B cell (primary cell): ENCODE measurements at regions not wholly inside any gene's neighbourhood (a gene's known extent, or its start where the extent isn't known, plus 50 kb on each side); places are given as distances from the start of the nearest gene placed in this dataset.

ENCODE experiments used
- ATAC-seq: fragments of 200-7000 bp; cut with Tn5 transposase; one replicate; pipeline ENCODE4 v1.10.0; 2021; ENCODE audit warnings: low read depth, mild to moderate bottlenecking, moderate number of reproducible peaks, moderate library complexity
- CTCF ChIA-PET: fragments of 350-600 bp; sonication (Branson Sonifier 250); formaldehyde crosslinking; loops from one replicate; lab custom pipeline; 2021; ENCODE audit warnings: antibody characterized with exemption, inconsistent platforms; lab: Charles Lee
- POLR2A ChIA-PET: fragments of 350-600 bp; sonication (Branson Sonifier 250); formaldehyde crosslinking; loops from one replicate; lab custom pipeline; 2021; ENCODE audit warnings: antibody characterized with exemption; lab: Charles Lee
- DNase-seq: peaks from one replicate; pipeline ENCODE4 v3.0.0; 2013
- H2AFZ ChIP-seq: 2 replicates; pipeline ENCODE4 v1.6.1; 2012; ENCODE audit warnings: mild to moderate bottlenecking, low read depth, low read length; ENCODE audit not compliant: insufficient read depth, poor library complexity, severe bottlenecking
- H3K27ac ChIP-seq, 2 donors: 1 replicate in 1 of 2; 2 replicates in 1 of 2; pipeline ENCODE4 v1.5.1; 2012 to 2013; ENCODE audit warnings: low read length in 2 of 2, mild to moderate bottlenecking in 2 of 2, moderate library complexity in 1 of 2
- H3K27me3 ChIP-seq, 4 experiments: fragments of 200-600 bp in 1 of 4; sonication (generic) in 1 of 4; replicated peaks in 1 of 4; 1 replicate in 2 of 4; 2 replicates in 2 of 4; pipeline versions ENCODE4 v1.6.1 to v1.7.0; 2013 to 2016; ENCODE audit warnings: low read length in 3 of 4, mild to moderate bottlenecking in 2 of 4, mixed read lengths in 1 of 4, moderate library complexity in 1 of 4; ENCODE audit not compliant: insufficient read depth in 4 of 4, control insufficient read depth in 3 of 4; ENCODE audit errors: control extremely low read depth in 1 of 4
- H3K36me3 ChIP-seq, 2 experiments: replicated peaks in 1 of 2; 1 replicate in 1 of 2; 2 replicates in 1 of 2; pipeline versions ENCODE4 v1.6.1 to v1.7.1; 2013; ENCODE audit warnings: low read length in 1 of 2; ENCODE audit not compliant: insufficient read depth in 2 of 2, control insufficient read depth in 1 of 2; ENCODE audit errors: control extremely low read depth in 1 of 2, extremely low read depth in 1 of 2
- H3K4me1 ChIP-seq, 2 donors: fragments of 200-600 bp in 1 of 2; sonication (generic) in 1 of 2; 1 replicate in 1 of 2; 2 replicates in 1 of 2; pipeline versions ENCODE4 v1.5.1 to v1.6.1; 2013 to 2017; ENCODE audit warnings: low read length in 2 of 2; ENCODE audit not compliant: control insufficient read depth in 2 of 2, insufficient read depth in 2 of 2
- H3K4me2 ChIP-seq: replicated peaks from 2 replicates; pipeline ENCODE3; 2012; ENCODE audit warnings: mild to moderate bottlenecking, low read depth, low read length; ENCODE audit not compliant: poor library complexity, severe bottlenecking
- H3K4me3 ChIP-seq, 5 experiments: fragments of 200-600 bp in 1 of 5; sonication (generic) in 1 of 5; 1 replicate in 3 of 5; 2 replicates in 2 of 5; pipeline versions ENCODE4 v1.5.1 to v1.7.0; 2011 to 2016; ENCODE audit warnings: low read length in 4 of 5, mild to moderate bottlenecking in 4 of 5, low read depth in 2 of 5, control low read depth in 1 of 5, moderate library complexity in 1 of 5; ENCODE audit not compliant: insufficient read depth in 1 of 5; ENCODE audit errors: control extremely low read depth in 1 of 5, extremely low read depth in 1 of 5
- H3K79me2 ChIP-seq: fragments of 200-600 bp; sonication (generic); one replicate; pipeline ENCODE4 v1.6.0; 2016; ENCODE audit warnings: low read length; ENCODE audit not compliant: control insufficient read depth, insufficient read depth
- H3K9ac ChIP-seq: fragments of 200-600 bp; sonication (generic); 2 replicates; pipeline ENCODE4 v1.6.1; 2017; ENCODE audit warnings: mild to moderate bottlenecking, low read length, moderate library complexity
- H3K9me3 ChIP-seq, 3 donors: one replicate each; pipeline versions ENCODE4 v1.6.1 to v1.7.1; 2013; ENCODE audit warnings: low read length in 2 of 3; ENCODE audit not compliant: control insufficient read depth in 2 of 3, insufficient read depth in 1 of 3; ENCODE audit errors: control extremely low read depth in 1 of 3
- H4K20me1 ChIP-seq: 2 replicates; pipeline ENCODE4 v1.6.0; 2012; ENCODE audit warnings: mild to moderate bottlenecking, low read length; ENCODE audit not compliant: insufficient read depth, control insufficient read depth, poor library complexity, severe bottlenecking
- H3K27ac Mint-ChIP-seq: one replicate; pipeline ENCODE4 v1.8.0; 2021; ENCODE audit warnings: mixed read lengths
- H3K27me3 Mint-ChIP-seq: one replicate; pipeline ENCODE4 v1.8.0; 2021; ENCODE audit warnings: mixed read lengths
- H3K4me1 Mint-ChIP-seq: one replicate; pipeline ENCODE4 v1.8.0; 2021; ENCODE audit warnings: mixed read lengths
- H3K4me3 Mint-ChIP-seq: one replicate; pipeline ENCODE4 v1.8.0; 2021; ENCODE audit warnings: mixed read lengths
- H3K9me3 Mint-ChIP-seq: one replicate; pipeline ENCODE4 v1.8.0; 2022; ENCODE audit warnings: mixed read lengths; ENCODE audit not compliant: insufficient read depth
- CTCF ChIP-seq: fragments of 200-600 bp; IDR thresholded peaks from one replicate; pipeline ENCODE4 v1.8.0; 2022; ENCODE audit warnings: antibody characterized with exemption, mild to moderate bottlenecking
- EZH2 ChIP-seq: IDR thresholded peaks from 2 replicates; pipeline ENCODE4 v1.6.1; 2012; ENCODE audit warnings: borderline replicate concordance, low read depth, mild to moderate bottlenecking, moderate library complexity, low read length; ENCODE audit not compliant: insufficient read depth, poor library complexity, severe bottlenecking
- WGBS: methylation state at CpG from one replicate; pipeline ENCODE4 v1.1.5; 2013; ENCODE audit warnings: missing lambda C conversion rate; ENCODE audit not compliant: insufficient coverage; 5-methylcytosine and 5-hydroxymethylcytosine counted together
- intact Hi-C: fragments of 100-400 bp; cut with micrococcal nuclease; formaldehyde crosslinking; loops from one replicate; pipeline ENCODE4 v1.10.0; 2022

- Histone ChIP-seq H3K27me3 (no peaks in the 10 kb centered on the region), H3K36me3 (no peaks in the 10 kb centered on the region), H3K4me1 (no peaks in the 10 kb centered on the region), H3K4me3 (no peak overlapping the region), H3K79me2 (no peaks in the 10 kb centered on the region), H3K9ac (no peak overlapping the region), H3K9me3 (no peaks in the 10 kb centered on the region), H2AFZ (no peak overlapping the region), H3K4me2 (no peak overlapping the region), H3K27ac (no peak overlapping the region), H4K20me1 (no peaks in the 10 kb centered on the region)
- intact Hi-C loops = no loop called here
- Mint-ChIP-seq H3K9me3 (no peaks in the 10 kb centered on the region), H3K4me1 (no peaks in the 10 kb centered on the region), H3K4me3 (no peak overlapping the region), H3K27me3 (no peaks in the 10 kb centered on the region), H3K27ac (no peak overlapping the region)
- CTCF ChIA-PET = no interaction called here
- no peak for DNase-seq
- WGBS = 63% methylated on average over 1 of the region's 2 CpGs
- TF ChIP-seq CTCF = no peak
- no peak for TF ChIP-seq EZH2
- POLR2A ChIA-PET = no interaction called here
- no peak for ATAC-seq
Measured at GRCh38 chr1:60859111-60859510, 223.2 kb upstream of the NFIA start.

- no peak for DNase-seq
- 83% methylated on average over 1 of the region's 2 CpGs for WGBS
- Histone ChIP-seq H3K4me1 (no peaks in the 10 kb centered on the region), H3K79me2 (no peaks in the 10 kb centered on the region), H3K9ac (no peak overlapping the region), H3K27me3 (no peaks in the 10 kb centered on the region), H3K4me2 (no peak overlapping the region), H3K27ac (no peak overlapping the region), H4K20me1 (no peaks in the 10 kb centered on the region), H2AFZ (no peak overlapping the region), H3K36me3 (no peaks in the 10 kb centered on the region), H3K9me3 (no peaks in the 10 kb centered on the region), H3K4me3 (no peak overlapping the region)
- H3K27ac Mint-ChIP-seq = no peak overlapping the region
- no peak for ATAC-seq
- no peaks in the 10 kb centered on the region for H3K4me1 Mint-ChIP-seq
- H3K27me3 Mint-ChIP-seq = no peaks in the 10 kb centered on the region
- POLR2A ChIA-PET = no interaction called here
- H3K9me3 Mint-ChIP-seq = no peaks in the 10 kb centered on the region
- TF ChIP-seq EZH2 = no peak
- no peak for TF ChIP-seq CTCF
- intact Hi-C loops = no loop called here
- no peak overlapping the region for H3K4me3 Mint-ChIP-seq
- CTCF ChIA-PET = no interaction called here
Measured at GRCh38 chr1:60857851-60858250, 224.5 kb upstream of the NFIA start.
